ENCODE measurements at regions not wholly inside any gene's neighbourhood (a gene's known extent, or its start where the extent isn't known, plus 50 kb on each side); places are given as distances from the start of the nearest gene placed in this dataset.
"Not testable (repeated sequence)": the region's sequence is repeated elsewhere in the genome, so short reads cannot be mapped to it uniquely, and the experiment has no call there.

DNA sequence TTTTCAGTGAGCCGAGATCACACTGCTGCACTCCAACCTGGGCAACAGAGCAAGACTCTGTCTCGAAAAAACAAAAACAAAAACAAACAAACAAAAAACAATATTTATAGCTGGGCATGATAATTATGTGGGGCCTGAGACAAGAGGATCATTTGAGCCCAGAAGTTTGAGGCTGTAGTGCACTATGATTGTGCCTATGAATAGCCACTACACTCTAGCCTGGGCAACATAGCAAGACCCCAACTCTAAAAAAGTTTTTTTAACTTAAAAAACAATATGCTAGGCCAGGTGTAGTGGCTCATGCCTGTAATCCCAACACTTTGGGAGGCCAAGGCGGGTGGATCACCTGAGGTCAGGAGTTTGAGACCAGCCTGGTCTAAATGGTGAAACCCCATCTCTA lies 77.9 kb upstream of the LRPPRC start:
- TF ChIP-seq EZH2 (IDR thresholded peaks at IDR 0.05; ENCODE audit: insufficient read depth, poor library complexity, severe bottlenecking); EZH2phosphoT487 (IDR thresholded peaks at IDR 0.05; ENCODE audit: insufficient read depth, low read depth): not testable (repeated sequence)
